PC-9 (cell line): ENCODE measurements at regions not wholly inside any gene's neighbourhood (a gene's known extent, or its start where the extent isn't known, plus 50 kb on each side); places are given as distances from the start of the nearest gene placed in this dataset.
A peak's percentile ranks its signal among the peaks of the same experiment; 100 is the strongest.

Experiments
- BruUV-seq: library from RNA; stranded (reverse); fragments of 400-500 nt; replicated peaks from 2 replicates; lab custom pipeline; 2021; lab: Mats Ljungman, UMichigan
- CTCF ChIA-PET: fragments of 300-600 bp; sonication (Branson Sonifier 250); formaldehyde crosslinking; loops from one replicate; lab custom pipeline; 2022; ENCODE audit warnings: antibody characterized with exemption; lab: Charles Lee
- POLR2A ChIA-PET: fragments of 300-600 bp; sonication (Branson Sonifier 250); formaldehyde crosslinking; loops from one replicate; lab custom pipeline; 2022; ENCODE audit warnings: antibody characterized with exemption; ENCODE audit not compliant: unreplicated experiment; lab: Charles Lee
- DNase-seq, 2 experiments: peaks; one replicate each; pipeline versions ENCODE4 v3.0.0 to v3.0.0-alpha.2; 2015 to 2022; ENCODE audit warnings: mixed read lengths in 1 of 2
- H2AFZ ChIP-seq: fragments of 200-600 bp; sonication (generic); 2 replicates; pipeline ENCODE4 v1.8.1; 2017; ENCODE audit warnings: antibody characterized with exemption
- H3F3A ChIP-seq: fragments of 200-600 bp; sonication (generic); 2 replicates; pipeline ENCODE4 v1.8.1; 2017; ENCODE audit warnings: antibody characterized with exemption, mild to moderate bottlenecking, low read depth; ENCODE audit not compliant: insufficient read depth
- H3K27ac ChIP-seq: fragments of 200-600 bp; sonication (generic); 2 replicates; pipeline ENCODE4 v1.6.1; 2016; ENCODE audit warnings: mixed run types
- H3K27me3 ChIP-seq: fragments of 200-600 bp; sonication (generic); 2 replicates; pipeline ENCODE4 v1.6.1; 2016; ENCODE audit warnings: low read depth, mixed run types; ENCODE audit not compliant: insufficient read depth
- H3K36me3 ChIP-seq: fragments of 200-600 bp; sonication (generic); 2 replicates; pipeline ENCODE4 v1.6.1; 2016; ENCODE audit warnings: low read depth, mixed run types
- H3K4me1 ChIP-seq: fragments of 200-600 bp; sonication (generic); replicated peaks from 2 replicates; pipeline ENCODE4 v1.6.1; 2016; ENCODE audit warnings: mixed run types; ENCODE audit not compliant: insufficient read depth
- H3K4me2 ChIP-seq: fragments of 200-600 bp; sonication (generic); 2 replicates; pipeline ENCODE4 v1.6.1; 2017; ENCODE audit warnings: mixed run types
- H3K4me3 ChIP-seq: fragments of 200-600 bp; sonication (generic); 2 replicates; pipeline ENCODE4 v1.6.1; 2016; ENCODE audit warnings: mixed run types
- H3K79me2 ChIP-seq: fragments of 200-600 bp; sonication (generic); 2 replicates; pipeline ENCODE4 v1.6.1; 2017; ENCODE audit warnings: low read depth, mixed run types
- H3K9me2 ChIP-seq: fragments of 200-600 bp; sonication (generic); 2 replicates; pipeline ENCODE4 v1.8.1; 2017; ENCODE audit warnings: mild to moderate bottlenecking; ENCODE audit not compliant: insufficient read depth
- H3K9me3 ChIP-seq: fragments of 200-600 bp; sonication (generic); 2 replicates; pipeline ENCODE4 v1.8.1; 2016; ENCODE audit warnings: low read depth; ENCODE audit not compliant: insufficient read depth
- H4K20me1 ChIP-seq: fragments of 200-600 bp; sonication (generic); 2 replicates; pipeline ENCODE4 v1.8.1; 2017; ENCODE audit not compliant: insufficient read depth
- CTCF ChIP-seq: fragments of 200-600 bp; sonication (generic); conservative IDR thresholded peaks from 2 replicates; pipeline ENCODE4 v1.6.1; 2017; ENCODE audit warnings: mixed run types, antibody characterized with exemption, mild to moderate bottlenecking, moderate library complexity
- EZH2 ChIP-seq: fragments of 200-600 bp; sonication (generic); IDR thresholded peaks from 2 replicates; pipeline ENCODE4 v1.8.0; 2017; ENCODE audit warnings: antibody characterized with exemption, low read depth
- intact Hi-C: fragments of 100-400 bp; cut with micrococcal nuclease; formaldehyde crosslinking; loops from one replicate; pipeline ENCODE4 v1.10.0; 2022; ENCODE audit not compliant: unreplicated experiment

- CTCF ChIA-PET: interaction anchor here (0.7 kb wide), 1 partner anchor 54 kb away, joined by 4 read pairs; no protein-coding TSS in a partner anchor
These were observed 68.9 kb upstream of the NUP50 start for GRCh38 chr22:45094825-45095224.

GRCh38 chr22:45096256-45096907 lies 67.3 kb upstream of the NUP50 start:
- no peak overlapping the region for H3K27ac ChIP-seq
- DNase-seq: peak; percentile 53 to 67
- intact Hi-C loops: loop anchor here (2.0 to 10.0 kb wide), 3 partner anchors 122 to 402 kb away; no protein-coding TSS in a partner anchor
- no peaks in the 10 kb centered on the region for H3K36me3 ChIP-seq
- no peaks in the 10 kb centered on the region for H3K9me3 ChIP-seq
- peaks cover 76% of the 10 kb centered on the region for H3K27me3 ChIP-seq
- TF ChIP-seq EZH2 (no peak), CTCF (peak; percentile 88)
- H3K79me2 ChIP-seq: no peaks in the 10 kb centered on the region
- H4K20me1 ChIP-seq: no peaks in the 10 kb centered on the region; the same call in 1 of the 2 replicates
- no peak overlapping the region for H3K4me2 ChIP-seq
- no peaks in the 10 kb centered on the region for H3K9me2 ChIP-seq
- BruUV-seq: no TSS peak
- ChIA-PET POLR2A (no interaction called here), CTCF (interaction anchor here (0.5 kb wide), 1 partner anchor 246 kb away, joined by 18 read pairs; no protein-coding TSS in a partner anchor)
- H3K4me3 ChIP-seq: no peak overlapping the region
- no peaks in the 10 kb centered on the region for H3K4me1 ChIP-seq
- H3F3A ChIP-seq: no peaks in the 10 kb centered on the region
- H2AFZ ChIP-seq: no peak overlapping the region

More at GRCh38 chr22:45094825-45095224, 68.9 kb upstream of the NUP50 start:
- no peak overlapping the region for H3K27ac ChIP-seq
- H4K20me1 ChIP-seq: no peaks in the 10 kb centered on the region; the same call in 1 of the 2 replicates
- TF ChIP-seq EZH2 (no peak), CTCF (no peak)
- POLR2A ChIA-PET: interaction anchor here (0.5 kb wide), 1 partner anchor 406 kb away, joined by 6 read pairs; no protein-coding TSS in a partner anchor
- intact Hi-C loops: loop anchor here (5.0 to 10.0 kb wide), 2 partner anchors 273 to 400 kb away; no protein-coding TSS in a partner anchor
- H3K79me2 ChIP-seq: no peaks in the 10 kb centered on the region
- no peak overlapping the region for H3K4me3 ChIP-seq
- 0 out of 2 replicates have a peak overlapping the region, but pooled peaks have one; percentile 5 for H3K4me2 ChIP-seq
- no TSS peak for BruUV-seq
- no peak overlapping the region for H2AFZ ChIP-seq
- H3K9me3 ChIP-seq: no peaks in the 10 kb centered on the region
- no peaks in the 10 kb centered on the region for H3K36me3 ChIP-seq
- no peaks in the 10 kb centered on the region for H3F3A ChIP-seq
- no peak for DNase-seq
- H3K9me2 ChIP-seq: no peaks in the 10 kb centered on the region
- no peaks in the 10 kb centered on the region for H3K4me1 ChIP-seq
- peaks cover 71% of the 10 kb centered on the region for H3K27me3 ChIP-seq

GRCh38 chr22:45097061-45097460 lies 66.7 kb upstream of the NUP50 start:
- Histone ChIP-seq H2AFZ (no peak overlapping the region), H3K79me2 (no peaks in the 10 kb centered on the region), H3K9me3 (no peaks in the 10 kb centered on the region), H3K36me3 (no peaks in the 10 kb centered on the region), H3K4me3 (no peak overlapping the region), H3K9me2 (no peaks in the 10 kb centered on the region), H3K27me3 (peaks cover 76% of the 10 kb centered on the region), H3K4me1 (no peaks in the 10 kb centered on the region), H3K27ac (no peak overlapping the region), H3K4me2 (no peak overlapping the region), H3F3A (no peaks in the 10 kb centered on the region), H4K20me1 (no peaks in the 10 kb centered on the region; the same call in 1 of the 2 replicates)
- TF ChIP-seq EZH2 (no peak), CTCF (no peak)
- ChIA-PET POLR2A (interaction anchor here (0.7 kb wide), 1 partner anchor 161 kb away, joined by 5 read pairs; no protein-coding TSS in a partner anchor), CTCF (no interaction called here)
- BruUV-seq: no TSS peak
- DNase-seq: no peak
- intact Hi-C loops: loop anchor here (2.0 to 10.0 kb wide), 3 partner anchors 122 to 402 kb away; no protein-coding TSS in a partner anchor
